Fibroblast of skin of back (primary cell): ENCODE measurements at regions not wholly inside any gene's neighbourhood (a gene's known extent, or its start where the extent isn't known, plus 50 kb on each side); places are given as distances from the start of the nearest gene placed in this dataset.
"Not testable (repeated sequence)": the region's sequence is repeated elsewhere in the genome, so short reads cannot be mapped to it uniquely, and the experiment has no call there.

Experiments used
- DNase-seq: peaks from one replicate; pipeline ENCODE4 v3.0.0-alpha.2; 2013

GRCh38 chr20:58579819-58580473, 64.7 kb upstream of the APCDD1L start:
- DNase-seq: no peak

GRCh38 chr20:58579069-58579818, 64.0 kb upstream of the APCDD1L start:
- DNase-seq: no peak

- no peak for DNase-seq
These were observed 62.8 kb upstream of the APCDD1L start for GRCh38 chr20:58577871-58578598.

GRCh38 chr20:58577139-58577806, 62.1 kb upstream of the APCDD1L start:
- DNase-seq: no peak

DNA sequence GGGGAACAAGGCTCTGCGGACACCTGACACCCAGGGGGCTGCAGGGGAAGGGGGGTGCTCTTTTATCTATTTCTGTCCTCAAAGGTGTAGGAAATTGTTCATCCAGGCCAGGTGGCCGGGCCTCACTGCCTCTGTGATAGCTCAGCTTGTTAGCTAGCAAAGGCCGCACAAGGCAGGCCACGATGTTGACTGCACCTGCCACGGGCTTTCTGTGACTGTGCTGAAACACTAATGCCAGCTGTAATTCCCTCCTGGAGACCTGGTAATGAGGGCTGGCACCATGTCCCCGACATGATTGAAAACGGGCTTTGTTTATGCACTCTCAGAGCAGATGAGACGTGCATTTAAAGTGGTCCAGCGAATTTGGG, 61.4 kb upstream of the APCDD1L start:
- no peak for DNase-seq

DNA sequence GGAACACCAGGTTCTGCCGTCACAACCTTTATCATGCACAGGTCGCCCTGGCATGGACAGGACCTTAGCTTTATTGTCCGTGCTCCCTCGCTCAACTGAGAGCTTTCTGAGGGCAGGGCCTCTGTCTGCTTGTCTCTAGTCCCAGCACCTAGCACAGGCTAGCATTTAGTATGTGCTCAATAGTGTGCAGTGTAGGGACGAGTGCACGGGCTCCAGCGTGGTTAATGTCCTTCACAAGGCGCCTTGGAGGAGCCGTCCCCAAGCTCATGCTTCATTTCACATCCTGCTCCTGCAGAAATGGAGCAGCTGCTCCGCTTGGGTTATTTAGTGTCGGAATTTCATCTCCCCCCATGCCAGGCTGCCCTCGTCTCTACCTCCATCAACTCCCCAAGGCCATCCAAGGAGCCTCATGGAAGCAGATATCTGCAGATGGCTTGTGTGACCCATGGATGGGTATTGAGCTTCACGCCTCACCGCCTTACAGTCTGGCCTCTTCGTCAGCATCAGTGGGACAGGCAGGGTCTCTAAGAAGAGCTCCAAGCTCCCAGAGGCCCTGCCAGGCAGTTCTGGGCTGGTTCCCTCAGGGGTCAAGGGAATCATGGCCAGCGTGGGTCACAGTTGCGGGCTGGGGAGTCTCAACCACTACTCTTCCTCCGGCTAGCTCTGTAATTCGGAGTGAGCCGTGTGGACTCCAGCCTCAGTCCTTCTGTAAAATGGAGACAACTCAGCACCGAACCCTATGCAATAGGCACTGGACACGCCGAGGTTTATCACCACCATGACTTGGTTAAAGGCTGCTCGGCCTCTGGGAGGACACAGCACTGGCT, 60.8 kb upstream of the APCDD1L start:
- no peak for DNase-seq

DNA sequence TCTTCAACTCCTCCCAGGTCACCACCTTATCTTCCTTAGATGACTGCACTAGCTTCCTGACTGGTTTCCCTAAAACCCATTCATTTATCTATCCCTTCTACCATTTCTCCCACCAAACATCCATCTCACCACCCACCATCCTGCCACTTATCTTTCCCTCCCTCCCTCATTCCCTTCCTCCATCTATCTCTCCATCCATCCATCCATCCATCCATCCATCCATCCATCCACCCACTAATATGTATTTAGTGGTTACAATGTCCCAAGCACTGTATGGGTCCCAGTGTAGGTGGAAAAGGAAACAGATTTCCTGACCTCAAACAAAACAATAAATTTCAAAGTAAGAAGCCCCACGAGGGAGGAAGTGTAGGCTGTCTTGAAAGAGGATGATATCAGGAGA, 59.3 kb upstream of the APCDD1L start:
- no peak for DNase-seq

- DNase-seq: no peak
These were observed 58.8 kb upstream of the APCDD1L start for GRCh38 chr20:58573986-58574385.

DNA sequence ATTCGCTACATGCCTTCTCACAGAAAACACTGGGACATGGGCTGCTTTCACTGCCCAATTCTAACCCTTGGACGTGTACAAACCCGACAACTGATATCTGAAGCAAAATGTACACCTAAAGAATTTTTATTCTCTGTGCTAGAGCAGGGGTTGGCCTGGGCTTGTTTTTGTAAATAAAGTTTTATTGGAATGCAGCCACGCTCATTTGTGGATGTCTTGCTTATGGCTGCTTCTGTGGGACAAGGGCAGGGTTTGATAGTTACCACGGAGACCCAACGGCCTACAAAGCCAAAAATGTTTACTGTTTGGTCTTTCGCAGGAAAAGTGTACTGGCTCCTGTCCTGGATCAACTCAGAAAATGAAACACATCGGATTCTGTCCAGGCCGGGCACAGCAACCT, 58.1 kb upstream of the APCDD1L start:
- DNase-seq: no peak

- not testable (repeated sequence) for DNase-seq
These were observed 57.2 kb upstream of the APCDD1L start for GRCh38 chr20:58572428-58572763.

DNA sequence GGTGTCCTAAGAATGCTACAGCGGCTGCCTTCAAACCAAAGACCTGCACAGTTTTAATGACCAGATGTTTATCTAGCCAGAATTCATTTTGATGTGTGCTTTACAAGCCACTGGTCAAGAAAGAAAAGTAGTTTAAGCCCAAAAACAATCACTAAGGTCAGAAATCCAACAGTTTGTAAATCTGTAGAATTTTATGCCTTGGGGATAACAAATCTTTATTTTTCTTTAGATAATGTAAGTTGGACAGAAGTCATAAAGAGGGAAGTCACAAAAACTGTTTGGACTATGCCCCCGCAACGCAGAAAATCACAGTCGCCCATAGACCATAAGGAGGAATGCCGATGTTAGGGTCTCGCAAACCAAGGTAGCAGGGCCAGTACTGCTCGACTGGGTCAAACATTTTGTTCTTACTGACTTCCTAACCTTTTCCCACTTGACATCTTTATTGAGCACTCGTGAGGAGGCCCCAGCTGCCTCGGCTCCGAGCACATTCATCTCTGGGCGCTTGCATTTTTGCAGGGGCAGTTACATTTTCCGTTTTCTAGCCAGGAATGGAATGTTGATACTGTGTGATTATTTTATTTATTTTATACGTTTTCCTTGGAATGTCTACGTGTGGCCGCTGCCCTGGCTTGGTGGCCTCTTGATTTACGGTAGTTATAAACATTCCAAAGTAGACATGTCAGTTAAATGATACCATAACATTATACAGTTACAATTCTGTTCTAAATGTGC, 56.7 kb upstream of the APCDD1L start:
- peak; percentile 83 for DNase-seq

DNA sequence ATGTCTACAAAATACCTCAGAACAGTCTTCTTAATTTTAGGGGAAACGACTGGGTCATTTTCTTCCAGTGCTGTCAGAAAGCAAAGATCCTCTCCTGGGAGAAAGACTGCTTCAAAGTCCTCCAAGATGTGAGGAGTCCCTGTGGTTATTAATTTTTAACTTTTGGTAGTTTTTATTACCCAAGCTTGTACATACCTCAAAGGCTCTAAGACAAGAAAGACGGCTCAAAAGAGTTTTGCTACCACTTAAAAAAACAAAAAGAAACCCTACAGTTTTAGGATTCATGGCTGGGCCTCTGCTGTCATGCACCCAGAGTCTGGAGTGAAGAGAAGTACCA, 56.1 kb upstream of the APCDD1L start:
- no peak for DNase-seq

- no peak for DNase-seq
These were observed 55.1 kb upstream of the APCDD1L start for GRCh38 chr20:58570204-58570859.

GRCh38 chr20:58569241-58570125, 54.3 kb upstream of the APCDD1L start:
- DNase-seq: no peak

DNA sequence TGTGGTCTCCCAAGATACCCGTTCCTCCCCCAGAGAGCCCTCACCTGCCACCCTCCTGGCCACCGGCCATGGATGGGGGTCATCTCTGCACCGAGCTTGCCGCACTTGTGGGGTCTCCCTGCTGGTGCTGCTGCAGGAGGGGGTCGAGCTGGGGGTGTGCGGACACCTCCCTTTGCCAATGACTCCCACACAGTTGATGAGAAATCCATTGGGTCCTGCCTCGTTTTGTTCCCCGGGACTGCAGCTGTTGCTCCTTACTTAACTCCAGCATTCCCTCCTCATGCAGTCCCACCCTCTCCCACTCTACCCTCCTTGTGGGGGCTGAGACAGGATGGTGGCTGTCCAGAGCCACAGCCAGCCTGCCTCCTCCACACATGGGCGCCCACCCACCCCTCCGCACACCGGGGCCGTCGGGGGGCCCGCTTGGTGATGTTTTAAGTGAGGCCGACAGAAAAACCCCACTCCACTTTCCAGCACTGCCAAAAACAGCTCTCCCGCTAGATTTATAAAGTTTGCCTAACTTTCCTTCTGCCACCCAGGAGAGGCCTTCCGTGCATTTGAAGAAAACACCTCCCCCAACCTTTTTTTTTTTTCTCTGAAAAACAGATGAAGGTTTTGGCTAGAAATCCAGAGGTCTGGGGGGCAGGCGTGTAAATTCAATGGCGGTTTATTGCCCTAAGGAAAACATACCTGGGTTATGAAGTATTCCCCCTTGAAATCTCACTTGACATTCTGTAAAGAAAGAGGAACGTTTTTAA, 53.5 kb upstream of the APCDD1L start:
- no peak for DNase-seq

GRCh38 chr20:58568126-58568482, 52.9 kb upstream of the APCDD1L start:
- DNase-seq: no peak

GRCh38 chr20:58567437-58567836, 52.2 kb upstream of the APCDD1L start:
- no peak for DNase-seq

GRCh38 chr20:58566981-58567380, 51.8 kb upstream of the APCDD1L start:
- no peak for DNase-seq

- DNase-seq: no peak
These were observed 50.4 kb upstream of the APCDD1L start for GRCh38 chr20:58565461-58566175.
